ENCODE measurements at regions not wholly inside any gene's neighbourhood (a gene's known extent, or its start where the extent isn't known, plus 50 kb on each side); places are given as distances from the start of the nearest gene placed in this dataset.
"Not testable (repeated sequence)": the region's sequence is repeated elsewhere in the genome, so short reads cannot be mapped to it uniquely, and the experiment has no call there.

GRCh38 chr5:125976421-125977000 lies 446.7 kb upstream of the GRAMD2B start:
- no peak overlapping the region for H3K4me3 ChIP-seq (ENCODE audit: low read depth, low read length)
- DNase-seq (ENCODE audit: low read depth), result no peak
- TF ChIP-seq, protein P1, sequence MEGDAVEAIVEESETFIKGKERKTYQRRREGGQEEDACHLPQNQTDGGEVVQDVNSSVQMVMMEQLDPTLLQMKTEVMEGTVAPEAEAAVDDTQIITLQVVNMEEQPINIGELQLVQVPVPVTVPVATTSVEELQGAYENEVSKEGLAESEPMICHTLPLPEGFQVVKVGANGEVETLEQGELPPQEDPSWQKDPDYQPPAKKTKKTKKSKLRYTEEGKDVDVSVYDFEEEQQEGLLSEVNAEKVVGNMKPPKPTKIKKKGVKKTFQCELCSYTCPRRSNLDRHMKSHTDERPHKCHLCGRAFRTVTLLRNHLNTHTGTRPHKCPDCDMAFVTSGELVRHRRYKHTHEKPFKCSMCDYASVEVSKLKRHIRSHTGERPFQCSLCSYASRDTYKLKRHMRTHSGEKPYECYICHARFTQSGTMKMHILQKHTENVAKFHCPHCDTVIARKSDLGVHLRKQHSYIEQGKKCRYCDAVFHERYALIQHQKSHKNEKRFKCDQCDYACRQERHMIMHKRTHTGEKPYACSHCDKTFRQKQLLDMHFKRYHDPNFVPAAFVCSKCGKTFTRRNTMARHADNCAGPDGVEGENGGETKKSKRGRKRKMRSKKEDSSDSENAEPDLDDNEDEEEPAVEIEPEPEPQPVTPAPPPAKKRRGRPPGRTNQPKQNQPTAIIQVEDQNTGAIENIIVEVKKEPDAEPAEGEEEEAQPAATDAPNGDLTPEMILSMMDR (conservative IDR thresholded peaks at IDR 0.05; ENCODE audit: low read depth, low read length), result no peak

DNA sequence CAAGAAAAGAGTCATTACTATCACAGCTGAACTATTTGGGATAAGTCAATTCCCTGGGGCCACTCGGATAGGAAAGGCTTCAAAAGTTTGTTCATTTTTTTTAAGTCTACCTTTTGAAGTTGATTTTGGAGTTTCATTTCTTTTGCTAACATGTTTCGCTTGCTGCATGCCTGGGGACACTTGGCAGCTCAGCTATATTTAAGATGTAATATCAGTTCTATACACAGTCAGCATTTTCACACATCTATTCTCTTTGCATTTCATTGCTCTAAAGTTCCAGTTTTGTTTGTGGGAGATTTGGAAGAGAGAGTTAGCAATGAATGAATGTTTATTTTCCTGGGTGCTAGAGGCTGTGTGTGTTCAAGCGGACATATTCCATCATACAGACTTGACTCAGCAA lies 445.2 kb upstream of the GRAMD2B start:
- no peak for DNase-seq (ENCODE audit: low read depth)
- TF ChIP-seq, protein P1 (conservative IDR thresholded peaks at IDR 0.05; ENCODE audit: low read depth, low read length), result no peak
- no peak overlapping the region for H3K4me3 ChIP-seq (ENCODE audit: low read depth, low read length)

GRCh38 chr5:125979636-125980035 lies 443.6 kb upstream of the GRAMD2B start:
- no peak for DNase-seq (ENCODE audit: low read depth)
- no peak overlapping the region for H3K4me3 ChIP-seq (ENCODE audit: low read depth, low read length)
- TF ChIP-seq, protein P1 (conservative IDR thresholded peaks at IDR 0.05; ENCODE audit: low read depth, low read length), result no peak

- H3K4me3 ChIP-seq (ENCODE audit: low read depth, low read length), result no peak overlapping the region
- no peak for DNase-seq (ENCODE audit: low read depth)
- TF ChIP-seq, protein P1 (conservative IDR thresholded peaks at IDR 0.05; ENCODE audit: low read depth, low read length), result no peak
Measured at GRCh38 chr5:125981016-125981415, 442.2 kb upstream of the GRAMD2B start.

DNA sequence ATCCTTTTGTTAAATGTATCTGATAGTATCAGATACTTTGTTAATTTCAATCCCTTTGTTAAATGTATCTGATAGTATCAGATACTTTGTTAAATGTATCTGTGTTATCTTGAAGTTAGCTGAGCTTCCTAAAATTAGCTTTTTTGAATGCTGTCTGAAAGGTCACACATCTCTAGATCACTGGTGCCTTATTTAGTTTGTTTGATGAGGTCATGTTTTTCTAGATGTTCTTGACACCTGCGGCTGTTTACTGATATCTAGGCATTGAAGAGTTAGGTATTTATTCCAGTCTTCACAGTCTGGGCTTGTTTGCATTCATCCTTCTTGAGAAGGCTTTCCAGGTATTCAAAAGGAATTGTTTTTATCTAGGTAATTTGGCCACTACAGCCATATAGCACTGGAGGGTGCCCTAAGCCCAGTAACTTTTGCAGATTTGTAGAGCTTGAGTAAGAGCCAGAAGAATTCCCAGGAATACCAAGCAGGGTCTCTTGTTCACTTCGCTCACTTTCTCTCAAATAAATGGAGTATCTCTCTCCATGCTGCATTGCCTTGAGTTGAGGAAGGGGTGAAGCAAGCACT lies 435.4 kb upstream of the GRAMD2B start:
- TF ChIP-seq, protein P1 (conservative IDR thresholded peaks at IDR 0.05; ENCODE audit: low read depth, low read length), result peak; percentile 40
- no peak overlapping the region for H3K4me3 ChIP-seq (ENCODE audit: low read depth, low read length)
- no peak for DNase-seq (ENCODE audit: low read depth)

DNA sequence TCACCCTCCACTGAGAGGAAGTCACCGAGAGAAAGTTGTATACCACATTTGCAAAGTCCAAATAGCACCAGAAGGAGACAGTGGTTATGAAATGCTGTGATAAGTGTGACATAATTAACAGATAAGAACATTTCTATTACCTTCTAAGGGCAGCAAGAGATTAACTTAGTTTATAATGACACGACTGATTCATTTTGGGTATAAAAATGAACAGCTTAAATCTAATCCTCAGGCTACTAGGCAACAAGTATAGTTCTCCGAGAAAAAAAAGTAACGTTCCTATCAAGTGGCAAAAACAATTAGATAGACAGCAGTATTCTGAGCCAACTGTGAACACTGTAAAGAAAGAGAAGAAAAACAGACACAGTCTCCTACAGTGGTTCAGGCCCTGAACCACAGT lies 431.2 kb upstream of the GRAMD2B start:
- H3K4me3 ChIP-seq (ENCODE audit: low read depth, low read length), result no peak overlapping the region
- TF ChIP-seq, protein P1 (conservative IDR thresholded peaks at IDR 0.05; ENCODE audit: low read depth, low read length), result no peak
- no peak for DNase-seq (ENCODE audit: low read depth)

- H3K4me3 ChIP-seq (ENCODE audit: low read depth, low read length); DNase-seq (ENCODE audit: low read depth): not testable (repeated sequence)
Measured at GRCh38 chr5:125999271-126000030, 423.8 kb upstream of the GRAMD2B start.
